ENCODE measurements at regions not wholly inside any gene's neighbourhood (a gene's known extent, or its start where the extent isn't known, plus 50 kb on each side); places are given as distances from the start of the nearest gene placed in this dataset.

DNA sequence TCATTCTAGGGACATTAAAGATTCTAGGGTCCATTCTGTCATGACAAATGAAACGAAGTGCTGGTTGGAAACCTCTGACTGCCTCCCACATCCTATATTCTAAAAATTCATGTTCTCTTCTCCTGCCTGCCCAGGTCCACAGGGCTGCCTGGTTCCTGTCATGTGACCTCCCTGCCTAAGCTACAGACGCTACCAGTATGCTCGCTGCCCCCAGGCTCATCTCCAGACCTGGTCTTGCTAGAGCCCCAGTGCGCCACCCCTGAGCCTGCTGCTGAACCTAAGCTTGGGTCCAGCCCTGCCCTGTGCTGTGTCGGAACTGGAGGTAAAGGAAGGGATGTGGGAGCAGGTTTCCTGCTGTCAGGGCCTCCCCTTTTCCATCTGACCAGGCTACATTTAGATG is 231.6 kb upstream of the CDH5 start:
- no peak for DNase-seq (ENCODE audit: low read depth)
- no peak overlapping the region for H3K4me3 ChIP-seq (ENCODE audit: low read depth, low read length)
- TF ChIP-seq, protein P1, sequence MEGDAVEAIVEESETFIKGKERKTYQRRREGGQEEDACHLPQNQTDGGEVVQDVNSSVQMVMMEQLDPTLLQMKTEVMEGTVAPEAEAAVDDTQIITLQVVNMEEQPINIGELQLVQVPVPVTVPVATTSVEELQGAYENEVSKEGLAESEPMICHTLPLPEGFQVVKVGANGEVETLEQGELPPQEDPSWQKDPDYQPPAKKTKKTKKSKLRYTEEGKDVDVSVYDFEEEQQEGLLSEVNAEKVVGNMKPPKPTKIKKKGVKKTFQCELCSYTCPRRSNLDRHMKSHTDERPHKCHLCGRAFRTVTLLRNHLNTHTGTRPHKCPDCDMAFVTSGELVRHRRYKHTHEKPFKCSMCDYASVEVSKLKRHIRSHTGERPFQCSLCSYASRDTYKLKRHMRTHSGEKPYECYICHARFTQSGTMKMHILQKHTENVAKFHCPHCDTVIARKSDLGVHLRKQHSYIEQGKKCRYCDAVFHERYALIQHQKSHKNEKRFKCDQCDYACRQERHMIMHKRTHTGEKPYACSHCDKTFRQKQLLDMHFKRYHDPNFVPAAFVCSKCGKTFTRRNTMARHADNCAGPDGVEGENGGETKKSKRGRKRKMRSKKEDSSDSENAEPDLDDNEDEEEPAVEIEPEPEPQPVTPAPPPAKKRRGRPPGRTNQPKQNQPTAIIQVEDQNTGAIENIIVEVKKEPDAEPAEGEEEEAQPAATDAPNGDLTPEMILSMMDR (IDR thresholded peaks at IDR 0.05; ENCODE audit: insufficient read depth, low read depth, low read length): no peak

DNA sequence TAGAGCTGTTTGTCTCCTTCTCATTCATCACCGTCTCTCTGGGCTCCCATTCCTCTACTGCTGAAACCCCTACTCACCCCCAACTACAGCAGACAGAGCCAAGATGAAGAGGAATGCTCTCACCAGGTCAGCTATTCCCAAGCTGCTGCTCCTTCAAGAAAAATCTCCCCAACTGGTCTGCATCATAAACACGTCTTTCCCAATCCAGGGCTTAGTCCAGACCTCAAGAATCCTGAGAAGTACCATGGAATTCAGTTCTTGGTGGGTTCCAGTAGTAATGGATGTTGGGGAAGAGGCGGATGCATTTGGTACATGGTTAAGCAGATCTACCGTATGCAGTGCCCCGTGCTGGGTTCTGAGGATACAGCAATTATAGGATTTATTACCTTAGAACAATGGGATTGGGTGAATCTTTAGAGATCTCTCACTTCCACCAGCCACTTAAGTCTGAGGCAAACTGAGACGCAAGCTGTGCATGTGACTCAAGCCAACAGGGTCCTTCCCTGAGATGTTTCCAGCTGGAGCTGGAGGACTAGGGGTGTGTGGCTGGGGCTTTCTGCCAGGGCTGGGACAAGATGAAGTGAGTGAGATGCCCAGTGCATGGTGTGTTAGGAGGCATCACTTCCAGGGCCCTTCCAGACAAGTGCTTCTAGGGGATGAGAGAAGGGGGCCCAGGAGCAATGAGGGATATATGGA is 232.7 kb upstream of the CDH5 start:
- peak; percentile 95 for DNase-seq (ENCODE audit: low read depth)
- H3K4me3 ChIP-seq (ENCODE audit: low read depth, low read length): no peak overlapping the region
- TF ChIP-seq, protein P1 (IDR thresholded peaks at IDR 0.05; ENCODE audit: insufficient read depth, low read depth, low read length): no peak

DNA sequence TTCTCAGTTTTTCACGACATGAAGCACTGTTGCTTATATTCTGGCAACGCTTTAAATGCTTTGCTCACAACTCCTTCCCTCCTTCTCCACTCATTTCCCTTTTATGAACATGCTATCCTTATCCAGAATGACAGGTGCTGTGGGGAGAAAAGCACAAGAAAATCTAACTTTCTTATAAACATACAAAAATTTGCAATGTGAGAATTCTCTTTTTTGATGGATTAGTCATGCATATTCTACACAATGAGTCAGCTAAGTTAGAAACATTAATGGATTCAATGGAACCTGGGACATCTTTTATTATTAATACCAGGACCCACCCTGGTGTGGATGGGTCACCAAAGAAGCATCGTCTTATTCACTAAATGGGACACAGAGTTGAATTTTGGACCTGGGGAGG is 234.6 kb upstream of the CDH5 start:
- DNase-seq (ENCODE audit: low read depth): no peak
- TF ChIP-seq, protein P1 (IDR thresholded peaks at IDR 0.05; ENCODE audit: insufficient read depth, low read depth, low read length): no peak
- H3K4me3 ChIP-seq (ENCODE audit: low read depth, low read length): no peak overlapping the region

GRCh38 chr16:66131156-66131807 is 235.2 kb upstream of the CDH5 start:
- DNase-seq (ENCODE audit: low read depth): peak; percentile 66

GRCh38 chr16:66130296-66130905 is 236.1 kb upstream of the CDH5 start:
- no peak overlapping the region for H3K4me3 ChIP-seq (ENCODE audit: low read depth, low read length)
- peak; percentile 96 for DNase-seq (ENCODE audit: low read depth)
- TF ChIP-seq, protein P1 (IDR thresholded peaks at IDR 0.05; ENCODE audit: insufficient read depth, low read depth, low read length): no peak

More at GRCh38 chr16:66131156-66131807, 235.2 kb upstream of the CDH5 start:
- TF ChIP-seq, protein P1 (IDR thresholded peaks at IDR 0.05; ENCODE audit: insufficient read depth, low read depth, low read length): no peak
- H3K4me3 ChIP-seq (ENCODE audit: low read depth, low read length): no peak overlapping the region

GRCh38 chr16:66129196-66129595 is 237.3 kb upstream of the CDH5 start:
- no peak for DNase-seq (ENCODE audit: low read depth)
- no peak overlapping the region for H3K4me3 ChIP-seq (ENCODE audit: low read depth, low read length)
- TF ChIP-seq, protein P1 (IDR thresholded peaks at IDR 0.05; ENCODE audit: insufficient read depth, low read depth, low read length): no peak

Data from fibroblast of villous mesenchyme (primary cell).